Fibroblast of lung (primary cell): ENCODE measurements at regions not wholly inside any gene's neighbourhood (a gene's known extent, or its start where the extent isn't known, plus 50 kb on each side); places are given as distances from the start of the nearest gene placed in this dataset.

Experiments used
- DNase-seq, 2 donors: peaks; one replicate each; pipeline versions ENCODE4 v3.0.0 to v3.0.0-alpha.2; 2010; ENCODE audit warnings: low read depth in 2 of 2
- H2AFZ ChIP-seq: 2 replicates; pipeline ENCODE4 v1.5.1; 2012; ENCODE audit warnings: low read length, control low read depth, inconsistent platforms
- H3K27ac ChIP-seq: 2 replicates; pipeline ENCODE4 v1.5.1; 2011; ENCODE audit warnings: low read length, control low read depth; ENCODE audit not compliant: insufficient read depth
- H3K27me3 ChIP-seq: 2 replicates; pipeline ENCODE4 v1.5.1; 2011; ENCODE audit warnings: mild to moderate bottlenecking, low read length; ENCODE audit not compliant: control insufficient read depth, insufficient read depth
- H3K36me3 ChIP-seq: 2 replicates; pipeline ENCODE4 v1.5.1; 2011; ENCODE audit warnings: low read length; ENCODE audit not compliant: control insufficient read depth, insufficient read depth
- H3K4me1 ChIP-seq: 2 replicates; pipeline ENCODE4 v1.5.1; 2011; ENCODE audit warnings: low read length; ENCODE audit not compliant: control insufficient read depth, insufficient read depth; ENCODE audit errors: extremely low read depth
- H3K4me2 ChIP-seq: 2 replicates; pipeline ENCODE4 v1.5.1; 2011; ENCODE audit warnings: low read length, control low read depth; ENCODE audit not compliant: insufficient read depth; ENCODE audit errors: extremely low read depth
- H3K4me3 ChIP-seq, 4 experiments: fragments of 200-600 bp in 1 of 4; sonication (generic) in 1 of 4; replicated peaks in 1 of 4; 2 replicates each; pipeline ENCODE4 v1.5.1; 2011 to 2016; ENCODE audit warnings: low read length in 4 of 4, low read depth in 3 of 4, mild to moderate bottlenecking in 3 of 4, control low read depth in 2 of 4, inconsistent platforms in 1 of 4, mixed read lengths in 1 of 4; ENCODE audit not compliant: insufficient read depth in 1 of 4; ENCODE audit errors: control extremely low read depth in 1 of 4
- H3K79me2 ChIP-seq: 2 replicates; pipeline ENCODE4 v1.5.1; 2012; ENCODE audit warnings: mild to moderate bottlenecking, low read length, inconsistent platforms; ENCODE audit not compliant: control insufficient read depth, insufficient read depth
- H3K9ac ChIP-seq: 2 replicates; pipeline ENCODE4 v1.5.1; 2011; ENCODE audit warnings: mild to moderate bottlenecking, low read length, control low read depth; ENCODE audit not compliant: insufficient read depth
- H3K9me3 ChIP-seq: 2 replicates; pipeline ENCODE4 v1.5.1; 2012; ENCODE audit warnings: low read depth, low read length; ENCODE audit not compliant: control insufficient read depth, insufficient read depth
- H4K20me1 ChIP-seq: 2 replicates; pipeline ENCODE4 v1.5.1; 2011; ENCODE audit warnings: low read length; ENCODE audit not compliant: control insufficient read depth, insufficient read depth; ENCODE audit errors: extremely low read depth
- EZH2 ChIP-seq: IDR thresholded peaks from 2 replicates; pipeline ENCODE4 v1.5.1; 2012; ENCODE audit warnings: low read length, control low read depth, mild to moderate bottlenecking; ENCODE audit errors: missing control alignments
- TF ChIP-seq, protein P1 (sequence below), 2 donors: IDR thresholded peaks in 1 of 2; conservative IDR thresholded peaks in 1 of 2; 1 replicate in 1 of 2; 2 replicates in 1 of 2; pipeline ENCODE4 v1.5.1; 2011 to 2012; ENCODE audit warnings: low read length in 2 of 2, control low read depth in 1 of 2, inconsistent platforms in 1 of 2, low read depth in 1 of 2, mild to moderate bottlenecking in 1 of 2

DNA sequence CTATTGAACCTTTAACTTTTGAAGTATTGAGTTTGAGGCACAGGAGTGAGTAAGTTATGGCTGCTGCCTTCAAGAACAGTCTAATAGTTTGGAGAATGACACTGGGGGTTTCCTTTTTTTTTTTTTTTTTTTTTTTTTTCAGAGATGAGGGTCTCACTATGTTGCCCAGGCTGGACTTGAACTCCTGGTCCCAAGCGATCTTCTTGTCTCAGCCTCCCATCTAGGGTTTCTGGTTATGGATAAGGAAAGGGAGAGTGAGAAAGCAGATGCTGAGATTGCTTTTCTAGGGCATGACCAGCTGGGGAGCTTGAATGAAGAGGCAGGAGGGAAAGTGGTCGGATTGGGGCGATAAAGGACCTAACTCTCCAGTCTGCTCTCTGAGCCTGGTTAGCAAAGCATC lies 59.9 kb upstream of the BTRC start:
- TF ChIP-seq, protein P1, sequence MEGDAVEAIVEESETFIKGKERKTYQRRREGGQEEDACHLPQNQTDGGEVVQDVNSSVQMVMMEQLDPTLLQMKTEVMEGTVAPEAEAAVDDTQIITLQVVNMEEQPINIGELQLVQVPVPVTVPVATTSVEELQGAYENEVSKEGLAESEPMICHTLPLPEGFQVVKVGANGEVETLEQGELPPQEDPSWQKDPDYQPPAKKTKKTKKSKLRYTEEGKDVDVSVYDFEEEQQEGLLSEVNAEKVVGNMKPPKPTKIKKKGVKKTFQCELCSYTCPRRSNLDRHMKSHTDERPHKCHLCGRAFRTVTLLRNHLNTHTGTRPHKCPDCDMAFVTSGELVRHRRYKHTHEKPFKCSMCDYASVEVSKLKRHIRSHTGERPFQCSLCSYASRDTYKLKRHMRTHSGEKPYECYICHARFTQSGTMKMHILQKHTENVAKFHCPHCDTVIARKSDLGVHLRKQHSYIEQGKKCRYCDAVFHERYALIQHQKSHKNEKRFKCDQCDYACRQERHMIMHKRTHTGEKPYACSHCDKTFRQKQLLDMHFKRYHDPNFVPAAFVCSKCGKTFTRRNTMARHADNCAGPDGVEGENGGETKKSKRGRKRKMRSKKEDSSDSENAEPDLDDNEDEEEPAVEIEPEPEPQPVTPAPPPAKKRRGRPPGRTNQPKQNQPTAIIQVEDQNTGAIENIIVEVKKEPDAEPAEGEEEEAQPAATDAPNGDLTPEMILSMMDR (conservative IDR thresholded peaks at IDR 0.05 in 1 of 2, IDR thresholded peaks at IDR 0.05 in 1 of 2; ENCODE audit: low read depth in 1 of 2, low read length in 2 of 2) = no peak
- no peak for TF ChIP-seq EZH2
- no peak overlapping the region for H3K4me3 ChIP-seq
- H3K27ac ChIP-seq = no peak overlapping the region
- H3K36me3 ChIP-seq = no peaks in the 10 kb centered on the region
- no peaks in the 10 kb centered on the region for H3K9me3 ChIP-seq
- no peak for DNase-seq
- no peaks in the 10 kb centered on the region for H3K79me2 ChIP-seq
- no peak overlapping the region for H3K9ac ChIP-seq
- peaks cover 42% of the 10 kb centered on the region for H3K27me3 ChIP-seq
- no peaks in the 10 kb centered on the region for H4K20me1 ChIP-seq
- H2AFZ ChIP-seq = no peak overlapping the region
- H3K4me1 ChIP-seq = no peaks in the 10 kb centered on the region
- no peak overlapping the region for H3K4me2 ChIP-seq

DNA sequence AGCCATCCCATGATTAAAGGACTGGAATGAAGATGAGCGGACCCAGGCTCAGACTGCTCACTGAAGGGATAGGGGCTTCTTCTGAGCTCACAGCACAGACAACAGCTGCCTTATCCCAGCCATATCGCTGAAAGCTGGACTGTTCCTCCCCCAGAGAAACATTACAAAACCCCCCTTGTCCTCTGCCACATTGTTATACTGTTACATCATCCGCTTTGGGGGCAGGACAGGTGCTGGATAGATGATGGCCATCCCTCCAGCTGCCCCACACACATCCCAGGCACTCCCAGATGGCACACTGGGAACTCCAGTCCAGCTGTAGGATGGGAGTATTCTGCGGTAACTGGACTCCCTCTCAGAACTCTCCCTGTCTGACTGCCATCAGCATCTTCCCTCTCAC lies 58.7 kb upstream of the BTRC start:
- Histone ChIP-seq H3K9ac (no peak overlapping the region), H3K9me3 (no peaks in the 10 kb centered on the region), H3K79me2 (no peaks in the 10 kb centered on the region), H3K36me3 (no peaks in the 10 kb centered on the region), H3K4me1 (no peaks in the 10 kb centered on the region), H3K27me3 (peaks cover 41% of the 10 kb centered on the region), H2AFZ (no peak overlapping the region), H4K20me1 (no peaks in the 10 kb centered on the region), H3K4me3 (no peak overlapping the region), H3K27ac (no peak overlapping the region), H3K4me2 (no peak overlapping the region)
- DNase-seq = no peak
- TF ChIP-seq, protein P1 (conservative IDR thresholded peaks at IDR 0.05 in 1 of 2, IDR thresholded peaks at IDR 0.05 in 1 of 2; ENCODE audit: low read depth in 1 of 2, low read length in 2 of 2) = no peak
- TF ChIP-seq EZH2 = no peak

DNA sequence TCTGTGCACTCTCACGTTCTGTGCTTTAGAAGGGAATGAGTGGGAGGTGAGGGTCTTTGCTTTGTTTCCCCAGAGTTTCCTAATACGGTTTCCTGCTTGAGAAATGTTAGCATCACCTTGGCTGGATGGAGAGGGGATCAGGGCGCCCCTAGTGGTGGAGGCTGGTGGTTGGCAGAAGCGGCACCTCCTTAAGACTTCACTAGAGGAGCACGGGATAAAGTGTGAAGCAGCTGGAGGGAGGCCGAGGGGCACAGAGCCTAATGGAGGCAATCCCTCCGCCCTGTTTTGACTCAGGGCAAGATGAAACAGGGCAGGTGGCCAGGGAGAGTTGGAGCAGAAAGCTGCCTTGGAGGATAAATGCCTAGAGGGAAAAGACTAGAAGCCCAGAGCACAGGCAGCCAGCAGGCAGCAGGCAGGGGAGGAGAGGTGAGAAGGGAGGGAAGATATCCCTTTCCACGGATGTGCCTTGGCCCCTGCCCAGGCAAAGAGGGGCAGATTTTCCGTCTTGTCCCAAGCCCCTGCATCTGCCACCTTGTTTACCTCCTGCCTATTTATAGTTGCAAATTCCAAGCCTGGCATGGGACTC lies 56.0 kb upstream of the BTRC start:
- no peak for TF ChIP-seq EZH2
- TF ChIP-seq, protein P1 (conservative IDR thresholded peaks at IDR 0.05 in 1 of 2, IDR thresholded peaks at IDR 0.05 in 1 of 2; ENCODE audit: low read depth in 1 of 2, low read length in 2 of 2) = peak; percentile 58 to 91
- Histone ChIP-seq H3K9ac (no peak overlapping the region), H2AFZ (no peak overlapping the region), H3K4me1 (no peaks in the 10 kb centered on the region), H3K4me2 (no peak overlapping the region), H3K4me3 (no peak overlapping the region), H3K79me2 (no peaks in the 10 kb centered on the region), H3K36me3 (no peaks in the 10 kb centered on the region), H3K27me3 (peaks cover 41% of the 10 kb centered on the region), H4K20me1 (no peaks in the 10 kb centered on the region), H3K9me3 (no peaks in the 10 kb centered on the region), H3K27ac (no peak overlapping the region)
- peak; percentile 27 to 49 for DNase-seq
